ENCODE measurements at regions not wholly inside any gene's neighbourhood (a gene's known extent, or its start where the extent isn't known, plus 50 kb on each side); places are given as distances from the start of the nearest gene placed in this dataset.

- Histone ChIP-seq H3K79me2 (ENCODE audit: control insufficient read depth, insufficient read depth, low read length) (peaks cover 11% of the 10 kb centered on the region), H2AFZ (ENCODE audit: insufficient read depth, low read depth, low read length, poor library complexity, severe bottlenecking) (no peak overlapping the region), H4K20me1 (ENCODE audit: control insufficient read depth, insufficient read depth, low read length, poor library complexity, severe bottlenecking) (no peaks in the 10 kb centered on the region), H3K4me3 (ENCODE audit: control extremely low read depth in 1 of 5, extremely low read depth in 1 of 5, insufficient read depth in 1 of 5, low read depth in 2 of 5, low read length in 4 of 5) (no peak overlapping the region), H3K9me3 (ENCODE audit: control extremely low read depth in 1 of 3, control insufficient read depth in 2 of 3, insufficient read depth in 1 of 3, low read length in 2 of 3) (peaks cover 2 to 4% (median 3%) of the 10 kb centered on the region in 3 donors), H3K4me1 (ENCODE audit: control insufficient read depth in 2 of 2, insufficient read depth in 2 of 2, low read length in 2 of 2) (peaks cover 10 to 23% of the 10 kb centered on the region in 2 donors), H3K27ac (ENCODE audit: low read length in 2 of 2) (no peak overlapping the region), H3K36me3 (replicated peaks in 1 of 2; ENCODE audit: control extremely low read depth in 1 of 2, control insufficient read depth in 1 of 2, extremely low read depth in 1 of 2, insufficient read depth in 2 of 2, low read length in 1 of 2) (no peaks in the 10 kb centered on the region), H3K27me3 (replicated peaks in 1 of 4; ENCODE audit: control extremely low read depth in 1 of 4, control insufficient read depth in 3 of 4, insufficient read depth in 4 of 4, low read length in 3 of 4) (peaks cover 0 to 5% (median 1%) of the 10 kb centered on the region in 4 experiments), H3K9ac (ENCODE audit: low read length) (no peak overlapping the region), H3K4me2 (replicated peaks; ENCODE audit: low read depth, low read length, poor library complexity, severe bottlenecking) (no peak overlapping the region)
- no peaks in the 10 kb centered on the region for H3K9me3 Mint-ChIP-seq (ENCODE audit: insufficient read depth)
- no peak overlapping the region for H3K4me3 Mint-ChIP-seq
- H3K27me3 Mint-ChIP-seq, result peaks cover 15% of the 10 kb centered on the region
- H3K4me1 Mint-ChIP-seq, result peaks cover 52% of the 10 kb centered on the region
- ChIA-PET CTCF (interaction anchor here (0.7 to 14.7 kb wide), 4 partner anchors 14 to 139 kb away, joined by 3 to 340 read pairs (median 28); no protein-coding TSS in a partner anchor), POLR2A (no interaction called here)
- intact Hi-C loops (cut with micrococcal nuclease), result no loop called here
- ATAC-seq (ENCODE audit: low read depth), result no peak
- TF ChIP-seq CTCF (IDR thresholded peaks at IDR 0.05) (no peak), EZH2 (IDR thresholded peaks at IDR 0.05; ENCODE audit: borderline replicate concordance, insufficient read depth, low read depth, low read length, poor library complexity, severe bottlenecking) (no peak)
- no peak for DNase-seq
- 89% methylated on average over 5 of the region's 7 CpGs for WGBS (ENCODE audit: insufficient coverage)
- no peak overlapping the region for H3K27ac Mint-ChIP-seq
These were observed 68.7 kb upstream of the SNX9 start for GRCh38 chr6:157754351-157754750.

GRCh38 chr6:157755032-157755745, 67.9 kb upstream of the SNX9 start:
- Histone ChIP-seq H3K4me3 (ENCODE audit: control extremely low read depth in 1 of 5, extremely low read depth in 1 of 5, insufficient read depth in 1 of 5, low read depth in 2 of 5, low read length in 4 of 5) (no peak overlapping the region), H4K20me1 (ENCODE audit: control insufficient read depth, insufficient read depth, low read length, poor library complexity, severe bottlenecking) (no peaks in the 10 kb centered on the region), H3K9me3 (ENCODE audit: control extremely low read depth in 1 of 3, control insufficient read depth in 2 of 3, insufficient read depth in 1 of 3, low read length in 2 of 3) (peaks cover 2 to 4% (median 3%) of the 10 kb centered on the region in 3 donors), H2AFZ (ENCODE audit: insufficient read depth, low read depth, low read length, poor library complexity, severe bottlenecking) (no peak overlapping the region), H3K27ac (ENCODE audit: low read length in 2 of 2) (no peak overlapping the region), H3K36me3 (replicated peaks in 1 of 2; ENCODE audit: control extremely low read depth in 1 of 2, control insufficient read depth in 1 of 2, extremely low read depth in 1 of 2, insufficient read depth in 2 of 2, low read length in 1 of 2) (no peaks in the 10 kb centered on the region), H3K79me2 (ENCODE audit: control insufficient read depth, insufficient read depth, low read length) (peaks cover 11% of the 10 kb centered on the region), H3K4me2 (replicated peaks; ENCODE audit: low read depth, low read length, poor library complexity, severe bottlenecking) (no peak overlapping the region), H3K4me1 (ENCODE audit: control insufficient read depth in 2 of 2, insufficient read depth in 2 of 2, low read length in 2 of 2) (peaks cover 11 to 26% of the 10 kb centered on the region in 2 donors), H3K9ac (ENCODE audit: low read length) (no peak overlapping the region), H3K27me3 (replicated peaks in 1 of 4; ENCODE audit: control extremely low read depth in 1 of 4, control insufficient read depth in 3 of 4, insufficient read depth in 4 of 4, low read length in 3 of 4) (peaks cover 0 to 5% (median 1%) of the 10 kb centered on the region in 4 experiments)
- ChIA-PET CTCF (interaction anchor here (0.9 to 14.7 kb wide), 21 partner anchors 11 to 440 kb away, joined by 3 to 340 read pairs (median 5); no protein-coding TSS in a partner anchor), POLR2A (interaction anchor here (0.9 kb wide), 1 partner anchor 119 kb away, joined by 4 read pairs; no protein-coding TSS in a partner anchor)
- DNase-seq (no peak), ATAC-seq (ENCODE audit: low read depth) (no peak)
- Mint-ChIP-seq H3K4me1 (peaks cover 55% of the 10 kb centered on the region), H3K9me3 (ENCODE audit: insufficient read depth) (no peaks in the 10 kb centered on the region), H3K4me3 (peak overlapping the region; percentile 16), H3K27ac (no peak overlapping the region), H3K27me3 (peaks cover 15% of the 10 kb centered on the region)
- intact Hi-C loops (cut with micrococcal nuclease), result no loop called here
- TF ChIP-seq EZH2 (IDR thresholded peaks at IDR 0.05; ENCODE audit: borderline replicate concordance, insufficient read depth, low read depth, low read length, poor library complexity, severe bottlenecking), result no peak
- TF ChIP-seq CTCF (IDR thresholded peaks at IDR 0.05), result no peak
- WGBS (ENCODE audit: insufficient coverage), result 81% methylated on average over 5 of the region's 12 CpGs

Measured in B cell (primary cell).